ENCODE measurements at regions not wholly inside any gene's neighbourhood (a gene's known extent, or its start where the extent isn't known, plus 50 kb on each side); places are given as distances from the start of the nearest gene placed in this dataset.

DNA sequence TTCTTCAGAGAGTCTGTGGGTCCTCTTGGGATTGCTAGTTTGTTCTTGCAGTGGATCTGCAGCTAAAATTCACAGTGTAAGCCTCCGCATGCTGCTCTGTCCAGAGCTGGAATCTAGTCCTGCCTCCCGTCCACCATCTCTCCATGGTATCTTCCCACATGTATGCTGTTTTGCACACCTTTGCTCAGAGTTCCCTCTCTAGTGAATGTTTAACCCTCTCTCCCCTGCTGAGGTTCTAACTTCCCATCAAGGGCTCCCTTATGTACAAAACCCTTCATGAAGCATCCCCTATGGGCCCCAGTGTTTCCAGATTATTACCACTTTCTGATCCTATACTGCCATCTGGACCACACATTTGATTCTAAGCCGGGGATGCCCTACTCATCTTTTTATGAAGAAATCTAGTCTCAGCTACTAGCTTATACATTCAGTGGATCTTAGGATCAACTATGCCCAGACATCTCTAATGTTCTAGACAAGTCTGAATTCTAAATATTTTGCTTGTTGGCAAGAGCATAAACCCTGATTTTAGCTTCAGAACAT, 157.3 kb downstream of the CPEB2 start:
- BruUV-seq (replicated peaks) = no TSS peak
- Histone ChIP-seq H3K4me2 (ENCODE audit: control insufficient read depth, insufficient read depth) (no peak overlapping the region), H3K4me1 (ENCODE audit: control insufficient read depth, insufficient read depth, low read length) (no peaks in the 10 kb centered on the region), H4K20me1 (ENCODE audit: control insufficient read depth, insufficient read depth) (no peaks in the 10 kb centered on the region), H3K9me3 (replicated peaks; ENCODE audit: control insufficient read depth, insufficient read depth, low read length) (no peaks in the 10 kb centered on the region), H3K79me2 (ENCODE audit: control insufficient read depth, insufficient read depth, low read length) (no peaks in the 10 kb centered on the region), H3K4me3 (no peak overlapping the region), H3K36me3 (ENCODE audit: control insufficient read depth in 2 of 2, insufficient read depth in 2 of 2, low read length in 1 of 2) (no peaks in the 10 kb centered on the region), H3K9ac (ENCODE audit: control insufficient read depth, insufficient read depth, low read length) (no peak overlapping the region), H3K27ac (ENCODE audit: control insufficient read depth, insufficient read depth) (no peak overlapping the region), H2AFZ (ENCODE audit: control insufficient read depth, low read depth, low read length) (no peak overlapping the region), H3K27me3 (replicated peaks in 1 of 2; ENCODE audit: control insufficient read depth in 2 of 2, insufficient read depth in 2 of 2, low read length in 1 of 2) (no peaks in the 10 kb centered on the region)
- FAIRE-seq (no peak), ATAC-seq (no peak), DNase-seq (ENCODE audit: low read depth, low spot score) (no peak)
- ChIA-PET RAD21 (ENCODE audit: unreplicated experiment) (no interaction called here), SMC1A (ENCODE audit: uncharacterized antibody, unreplicated experiment) (interaction anchor here (0.9 to 1.9 kb wide), 2 partner anchors 104 to 125 kb away, joined by 3 to 5 read pairs; no protein-coding TSS in a partner anchor), CTCF (interaction anchor here (1.1 kb wide), 1 partner anchor 1503 kb away, joined by 3 read pairs; no protein-coding TSS in a partner anchor), POLR2A (interaction anchor here (0.7 kb wide), 1 partner anchor 33 kb away, joined by 6 read pairs; no protein-coding TSS in a partner anchor)
- TF ChIP-seq KAT2A (conservative IDR thresholded peaks at IDR 0.05; ENCODE audit: control insufficient read depth, low read depth, low read length) (no peak), TCF3 (IDR thresholded peaks at IDR 0.05; ENCODE audit: borderline replicate concordance, insufficient read depth, low read depth, low read length) (no peak), RAD21 (IDR thresholded peaks at IDR 0.05; ENCODE audit: insufficient read depth, low read depth, low read length) (peak; percentile 25; the same call in 1 of the 2 replicates)
- TF ChIP-seq, protein P1, sequence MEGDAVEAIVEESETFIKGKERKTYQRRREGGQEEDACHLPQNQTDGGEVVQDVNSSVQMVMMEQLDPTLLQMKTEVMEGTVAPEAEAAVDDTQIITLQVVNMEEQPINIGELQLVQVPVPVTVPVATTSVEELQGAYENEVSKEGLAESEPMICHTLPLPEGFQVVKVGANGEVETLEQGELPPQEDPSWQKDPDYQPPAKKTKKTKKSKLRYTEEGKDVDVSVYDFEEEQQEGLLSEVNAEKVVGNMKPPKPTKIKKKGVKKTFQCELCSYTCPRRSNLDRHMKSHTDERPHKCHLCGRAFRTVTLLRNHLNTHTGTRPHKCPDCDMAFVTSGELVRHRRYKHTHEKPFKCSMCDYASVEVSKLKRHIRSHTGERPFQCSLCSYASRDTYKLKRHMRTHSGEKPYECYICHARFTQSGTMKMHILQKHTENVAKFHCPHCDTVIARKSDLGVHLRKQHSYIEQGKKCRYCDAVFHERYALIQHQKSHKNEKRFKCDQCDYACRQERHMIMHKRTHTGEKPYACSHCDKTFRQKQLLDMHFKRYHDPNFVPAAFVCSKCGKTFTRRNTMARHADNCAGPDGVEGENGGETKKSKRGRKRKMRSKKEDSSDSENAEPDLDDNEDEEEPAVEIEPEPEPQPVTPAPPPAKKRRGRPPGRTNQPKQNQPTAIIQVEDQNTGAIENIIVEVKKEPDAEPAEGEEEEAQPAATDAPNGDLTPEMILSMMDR (IDR thresholded peaks at IDR 0.05 in 2 of 3, conservative IDR thresholded peaks at IDR 0.05 in 1 of 3; ENCODE audit: control insufficient read depth in 2 of 3, extremely low read depth in 1 of 3, insufficient read depth in 1 of 3, low read depth in 3 of 3, low read length in 3 of 3) = no peak
- in situ Hi-C loops (cut with MboI) = loop anchor here (10.0 kb wide), 1 partner anchor 1505 kb away; no protein-coding TSS in a partner anchor
- WGBS (ENCODE audit: insufficient coverage, insufficient replicate concordance, low lambda C conversion rate, missing lambda C conversion rate) = 82% methylated on average over 3 of the region's 3 CpGs
- intact Hi-C loops (cut with micrococcal nuclease; ENCODE audit: unreplicated experiment) = loop anchor here (10.0 kb wide), 1 partner anchor 415 kb away; no protein-coding TSS in a partner anchor
